Activated CD4-positive, alpha-beta T cell treated with anti-CD3 and anti-CD28 coated beads for 36 hours (primary cell): ENCODE measurements at regions not wholly inside any gene's neighbourhood (a gene's known extent, or its start where the extent isn't known, plus 50 kb on each side); places are given as distances from the start of the nearest gene placed in this dataset.

Source experiments
- ATAC-seq: fragments of 200-7000 bp; cut with Tn5 transposase; one replicate; pipeline ENCODE4 v1.10.0; 2021; ENCODE audit warnings: mild to moderate bottlenecking, moderate library complexity
- CTCF ChIA-PET: fragments of 350-600 bp; sonication (Branson Sonifier 250); formaldehyde crosslinking; loops from one replicate; lab custom pipeline; 2021; ENCODE audit warnings: antibody characterized with exemption; lab: Charles Lee
- POLR2A ChIA-PET: fragments of 350-600 bp; sonication (Branson Sonifier 250); formaldehyde crosslinking; loops from one replicate; lab custom pipeline; 2021; ENCODE audit warnings: antibody characterized with exemption, inconsistent platforms; lab: Charles Lee
- DNase-seq: peaks from one replicate; pipeline ENCODE4 v3.0.0-alpha.2; 2020
- H3K27ac Mint-ChIP-seq: one replicate; pipeline ENCODE4 v1.8.0; 2021; ENCODE audit warnings: mixed read lengths
- H3K27me3 Mint-ChIP-seq: one replicate; pipeline ENCODE4 v1.8.0; 2021; ENCODE audit warnings: mixed read lengths
- H3K36me3 Mint-ChIP-seq: one replicate; pipeline ENCODE4 v1.8.0; 2021; ENCODE audit warnings: low read depth, mixed read lengths
- H3K4me1 Mint-ChIP-seq: one replicate; pipeline ENCODE4 v1.8.0; 2021; ENCODE audit warnings: mixed read lengths
- H3K4me3 Mint-ChIP-seq: one replicate; pipeline ENCODE4 v1.8.0; 2021; ENCODE audit warnings: mild to moderate bottlenecking, moderate library complexity, mixed read lengths
- H3K9me3 Mint-ChIP-seq: one replicate; pipeline ENCODE4 v1.8.0; 2021; ENCODE audit warnings: low read depth, mixed read lengths
- intact Hi-C, 2 experiments: fragments of 100-400 bp; cut with DNase I in 1 of 2; cut with micrococcal nuclease in 1 of 2; formaldehyde crosslinking; loops; one replicate each; pipeline versions ENCODE4 v1.14.2 to v1.15.1; 2022 to 2024; cut with DNase I, micrococcal nuclease

- POLR2A ChIA-PET = no interaction called here
- H3K27me3 Mint-ChIP-seq = peaks cover 22% of the 10 kb centered on the region
Measured at GRCh38 chr11:116517584-116517983, 255.2 kb downstream of the BUD13 start.

DNA sequence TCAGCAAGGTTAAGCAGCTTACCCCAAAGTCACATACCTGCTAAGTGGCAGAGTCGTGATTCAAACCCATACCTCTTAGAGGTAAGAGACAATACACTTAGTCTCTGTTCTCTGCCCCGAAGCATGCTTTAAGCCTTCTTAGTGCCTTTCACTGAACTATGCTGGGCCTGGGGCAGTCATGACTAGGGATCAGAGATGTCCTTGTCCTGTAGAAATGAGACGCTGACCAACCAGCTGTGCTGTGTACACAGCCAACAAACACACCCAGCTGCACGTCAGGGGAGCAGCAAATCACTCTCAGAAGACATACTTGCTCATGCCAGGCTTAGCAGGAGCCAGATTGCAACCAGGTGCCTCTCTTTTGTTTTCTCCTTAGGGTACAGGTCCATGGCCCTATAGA lies 255.7 kb downstream of the BUD13 start:
- Mint-ChIP-seq H3K4me3 (no peak overlapping the region), H3K36me3 (no peaks in the 10 kb centered on the region), H3K9me3 (no peaks in the 10 kb centered on the region), H3K27ac (no peak overlapping the region), H3K4me1 (no peaks in the 10 kb centered on the region), H3K27me3 (peaks cover 22% of the 10 kb centered on the region)
- ChIA-PET CTCF (interaction anchor here (1.1 kb wide), 1 partner anchor 17 kb away, joined by 3 read pairs; no protein-coding TSS in a partner anchor), POLR2A (no interaction called here)
- intact Hi-C loops = no loop called here
- no peak for ATAC-seq
- DNase-seq = no peak

More at GRCh38 chr11:116517584-116517983, 255.2 kb downstream of the BUD13 start:
- DNase-seq (no peak), ATAC-seq (no peak)
- CTCF ChIA-PET = interaction anchor here (1.1 kb wide), 1 partner anchor 18 kb away, joined by 3 read pairs; no protein-coding TSS in a partner anchor
- H3K4me1 Mint-ChIP-seq = no peaks in the 10 kb centered on the region
- no peaks in the 10 kb centered on the region for H3K9me3 Mint-ChIP-seq
- intact Hi-C loops = no loop called here
- no peaks in the 10 kb centered on the region for H3K36me3 Mint-ChIP-seq
- H3K4me3 Mint-ChIP-seq = no peak overlapping the region
- H3K27ac Mint-ChIP-seq = no peak overlapping the region

DNA sequence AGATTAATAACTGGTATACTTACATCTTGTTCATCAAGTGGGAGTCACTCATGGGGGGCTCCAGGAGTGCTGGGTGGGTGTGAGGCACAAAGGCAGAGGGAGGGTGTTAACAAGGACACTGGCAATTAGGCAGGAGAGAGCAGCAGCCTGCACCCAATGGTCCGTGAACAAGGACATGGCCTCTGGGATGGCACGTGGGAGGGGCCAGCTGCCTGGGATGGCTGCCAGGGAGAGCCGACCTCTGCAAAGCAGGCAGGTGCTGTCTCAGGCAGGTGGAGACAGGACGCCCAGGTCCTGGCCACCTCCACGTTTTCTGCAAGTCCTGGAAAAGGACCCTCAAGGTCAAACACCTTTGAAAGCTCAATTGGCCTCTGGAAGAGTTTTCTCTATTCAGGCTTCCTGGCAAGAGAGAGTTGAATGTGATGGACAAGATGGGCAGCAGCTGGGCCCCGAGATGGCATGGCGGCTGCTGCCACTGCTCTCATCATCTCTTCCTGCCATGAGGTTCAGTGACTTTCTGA lies 257.1 kb downstream of the BUD13 start:
- Mint-ChIP-seq H3K27ac (no peak overlapping the region), H3K36me3 (no peaks in the 10 kb centered on the region), H3K27me3 (peaks cover 22% of the 10 kb centered on the region), H3K9me3 (no peaks in the 10 kb centered on the region), H3K4me3 (no peak overlapping the region), H3K4me1 (no peaks in the 10 kb centered on the region)
- POLR2A ChIA-PET = no interaction called here
- DNase-seq (no peak), ATAC-seq (no peak)
- intact Hi-C loops = no loop called here
- CTCF ChIA-PET = no interaction called here

DNA sequence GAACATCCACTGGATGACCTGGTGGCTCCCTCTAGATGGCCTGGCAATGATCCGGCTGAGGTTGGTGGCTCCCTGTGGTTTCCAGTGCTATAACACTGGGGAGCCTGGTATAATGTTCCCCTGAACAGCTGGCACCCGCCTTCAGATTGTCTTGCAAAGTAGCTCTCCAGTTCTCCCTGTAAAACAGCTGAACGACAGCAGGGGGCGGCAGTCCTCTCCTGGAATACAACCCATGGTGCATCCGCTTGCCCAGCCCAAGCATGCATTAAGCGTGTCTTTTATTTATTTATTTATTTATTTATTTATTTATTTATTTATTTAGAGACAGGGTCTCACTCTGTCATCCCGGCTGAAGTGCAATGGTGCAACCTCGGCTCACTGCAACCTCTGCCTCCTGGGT lies 258.9 kb downstream of the BUD13 start:
- ATAC-seq (no peak), DNase-seq (peak; percentile 61)
- Mint-ChIP-seq H3K27ac (no peak overlapping the region), H3K36me3 (no peaks in the 10 kb centered on the region), H3K9me3 (no peaks in the 10 kb centered on the region), H3K4me3 (no peak overlapping the region), H3K27me3 (peaks cover 20% of the 10 kb centered on the region), H3K4me1 (no peaks in the 10 kb centered on the region)
- ChIA-PET POLR2A (no interaction called here), CTCF (interaction anchor here (0.6 to 1.9 kb wide), 5 partner anchors 33 to 307 kb away, joined by 3 to 12 read pairs (median 4); no protein-coding TSS in a partner anchor)
- intact Hi-C loops = loop anchor here (1.0 to 5.0 kb wide), 3 partner anchors 127 to 178 kb away; no protein-coding TSS in a partner anchor

DNA sequence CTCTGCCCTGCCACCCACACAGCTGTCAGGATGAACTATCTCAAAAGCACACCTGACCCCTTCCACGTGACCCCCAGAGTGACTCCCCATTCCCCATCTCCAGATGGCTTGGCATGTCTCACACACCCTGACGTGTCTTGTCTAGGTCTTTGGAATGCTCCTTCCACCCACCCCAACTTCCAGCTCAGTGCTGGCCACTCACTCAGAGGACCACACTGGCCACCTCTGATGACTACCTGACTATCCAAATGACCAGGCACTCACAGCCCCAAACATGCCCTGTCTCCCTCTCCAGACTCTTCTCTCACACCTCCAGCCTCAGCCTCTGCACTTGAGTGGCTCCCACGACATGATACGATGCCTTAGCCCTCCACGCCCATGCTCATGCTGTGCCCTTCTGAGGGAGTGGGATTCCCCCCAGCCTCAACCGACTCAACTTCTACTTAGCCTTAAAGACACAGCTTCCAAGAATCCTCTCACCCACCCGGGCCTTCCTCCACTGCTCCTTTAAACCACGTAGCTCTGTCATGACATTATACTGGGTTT lies 259.4 kb downstream of the BUD13 start:
- no peaks in the 10 kb centered on the region for H3K36me3 Mint-ChIP-seq
- peaks cover 22% of the 10 kb centered on the region for H3K27me3 Mint-ChIP-seq
- DNase-seq (no peak), ATAC-seq (no peak)
- CTCF ChIA-PET = interaction anchor here (0.6 to 1.9 kb wide), 4 partner anchors 32 to 304 kb away, joined by 3 to 12 read pairs (median 4); no protein-coding TSS in a partner anchor
- POLR2A ChIA-PET = no interaction called here
- no peak overlapping the region for H3K4me3 Mint-ChIP-seq
- no peaks in the 10 kb centered on the region for H3K9me3 Mint-ChIP-seq
- no peak overlapping the region for H3K27ac Mint-ChIP-seq
- H3K4me1 Mint-ChIP-seq = no peaks in the 10 kb centered on the region
- intact Hi-C loops = loop anchor here in 1 of 2 experiments (5.0 kb wide), 1 partner anchor 179 kb away; no protein-coding TSS in a partner anchor

GRCh38 chr11:116512841-116513240 lies 259.9 kb downstream of the BUD13 start:
- no peak overlapping the region for H3K27ac Mint-ChIP-seq

GRCh38 chr11:116511684-116512083 lies 261.1 kb downstream of the BUD13 start:
- no peak overlapping the region for H3K27ac Mint-ChIP-seq
- peaks cover 23% of the 10 kb centered on the region for H3K27me3 Mint-ChIP-seq
- ChIA-PET POLR2A (no interaction called here), CTCF (interaction anchor here (0.6 kb wide), 2 partner anchors 117 to 222 kb away, joined by 3 to 4 read pairs; no protein-coding TSS in a partner anchor)
- H3K4me3 Mint-ChIP-seq = no peak overlapping the region
- no peaks in the 10 kb centered on the region for H3K9me3 Mint-ChIP-seq
- DNase-seq (no peak), ATAC-seq (no peak)
- no peaks in the 10 kb centered on the region for H3K36me3 Mint-ChIP-seq
- intact Hi-C loops = loop anchor here in 1 of 2 experiments (5.0 kb wide), 1 partner anchor 181 kb away; no protein-coding TSS in a partner anchor
- no peaks in the 10 kb centered on the region for H3K4me1 Mint-ChIP-seq

More at GRCh38 chr11:116512841-116513240, 259.9 kb downstream of the BUD13 start:
- Mint-ChIP-seq H3K27me3 (peaks cover 24% of the 10 kb centered on the region), H3K36me3 (no peaks in the 10 kb centered on the region), H3K4me1 (no peaks in the 10 kb centered on the region), H3K9me3 (no peaks in the 10 kb centered on the region), H3K4me3 (no peak overlapping the region)
- no peak for ATAC-seq
- CTCF ChIA-PET = interaction anchor here (0.8 to 1.9 kb wide), 2 partner anchors 32 to 179 kb away, joined by 3 to 12 read pairs; no protein-coding TSS in a partner anchor
- POLR2A ChIA-PET = no interaction called here
- DNase-seq = no peak
- intact Hi-C loops = loop anchor here in 1 of 2 experiments (5.0 kb wide), 1 partner anchor 179 kb away; no protein-coding TSS in a partner anchor

- intact Hi-C loops = loop anchor here in 1 of 2 experiments (5.0 kb wide), 1 partner anchor 181 kb away; no protein-coding TSS in a partner anchor
- peaks cover 26% of the 10 kb centered on the region for H3K27me3 Mint-ChIP-seq
- DNase-seq = no peak
- H3K9me3 Mint-ChIP-seq = no peaks in the 10 kb centered on the region
- no peaks in the 10 kb centered on the region for H3K4me1 Mint-ChIP-seq
- ChIA-PET CTCF (interaction anchor here (0.5 to 0.6 kb wide), 2 partner anchors 118 to 198 kb away, joined by 3 read pairs; no protein-coding TSS in a partner anchor), POLR2A (no interaction called here)
- ATAC-seq = no peak
- no peaks in the 10 kb centered on the region for H3K36me3 Mint-ChIP-seq
- no peak overlapping the region for H3K27ac Mint-ChIP-seq
- H3K4me3 Mint-ChIP-seq = no peak overlapping the region
Measured at GRCh38 chr11:116510886-116511650, 261.7 kb downstream of the BUD13 start.

DNA sequence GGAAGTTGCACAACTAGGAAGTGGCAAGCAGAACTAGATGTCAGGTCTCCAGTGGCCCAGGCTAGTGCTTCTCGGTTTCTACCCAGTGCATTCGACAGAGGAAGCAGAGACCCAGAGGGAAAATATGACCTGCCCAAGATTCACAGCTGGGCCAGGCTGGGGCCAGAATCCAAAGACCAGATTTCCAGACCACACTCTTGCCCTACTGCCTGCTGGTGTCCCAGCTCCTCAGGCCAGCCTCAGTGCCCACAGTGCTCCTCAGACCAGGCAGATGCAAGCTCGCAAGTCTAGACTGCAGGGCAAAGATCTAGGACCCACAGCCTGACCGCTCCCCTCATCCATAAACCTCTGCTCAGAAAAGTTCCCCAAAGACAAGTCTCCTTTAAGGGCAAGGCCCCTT lies 262.6 kb downstream of the BUD13 start:
- intact Hi-C loops = loop anchor here in 1 of 2 experiments (5.0 kb wide), 1 partner anchor 182 kb away; no protein-coding TSS in a partner anchor
- Mint-ChIP-seq H3K27ac (no peak overlapping the region), H3K27me3 (peaks cover 26% of the 10 kb centered on the region), H3K36me3 (no peaks in the 10 kb centered on the region), H3K9me3 (no peaks in the 10 kb centered on the region), H3K4me3 (no peak overlapping the region), H3K4me1 (no peaks in the 10 kb centered on the region)
- ChIA-PET POLR2A (interaction anchor here (0.6 kb wide), 1 partner anchor 16 kb away, joined by 6 read pairs; no protein-coding TSS in a partner anchor), CTCF (interaction anchor here (0.5 kb wide), 1 partner anchor 197 kb away, joined by 3 read pairs; no protein-coding TSS in a partner anchor)
- ATAC-seq (no peak), DNase-seq (no peak)

DNA sequence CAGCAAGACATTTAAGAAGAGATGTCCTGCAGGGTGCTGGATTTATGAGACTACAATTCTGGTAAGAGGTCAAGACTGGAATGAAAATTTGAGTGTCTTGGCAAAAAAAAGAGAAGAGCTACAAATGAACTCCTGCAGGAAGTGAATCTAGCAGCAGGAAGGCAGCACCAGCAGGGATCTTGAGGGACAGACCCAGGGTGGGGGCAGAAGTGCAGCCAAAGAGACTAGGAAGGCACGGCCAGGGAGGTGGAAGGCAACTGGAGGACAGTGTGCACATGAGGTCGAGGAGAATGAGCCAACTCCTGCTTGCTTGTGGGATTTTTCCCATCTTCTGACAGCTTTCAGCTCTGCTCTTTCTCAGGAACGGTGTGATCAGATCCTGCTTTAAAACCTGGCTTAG lies 263.2 kb downstream of the BUD13 start:
- H3K9me3 Mint-ChIP-seq = no peaks in the 10 kb centered on the region
- POLR2A ChIA-PET = no interaction called here
- intact Hi-C loops = no loop called here
- peaks cover 26% of the 10 kb centered on the region for H3K27me3 Mint-ChIP-seq
- H3K27ac Mint-ChIP-seq = no peak overlapping the region
- H3K4me3 Mint-ChIP-seq = no peak overlapping the region
- CTCF ChIA-PET = no interaction called here
- no peak for ATAC-seq
- no peak for DNase-seq
- H3K36me3 Mint-ChIP-seq = no peaks in the 10 kb centered on the region
- H3K4me1 Mint-ChIP-seq = no peaks in the 10 kb centered on the region
